ENCODE measurements at regions not wholly inside any gene's neighbourhood (a gene's known extent, or its start where the extent isn't known, plus 50 kb on each side); places are given as distances from the start of the nearest gene placed in this dataset.
A peak's percentile ranks its signal among the peaks of the same experiment; 100 is the strongest.

DNA sequence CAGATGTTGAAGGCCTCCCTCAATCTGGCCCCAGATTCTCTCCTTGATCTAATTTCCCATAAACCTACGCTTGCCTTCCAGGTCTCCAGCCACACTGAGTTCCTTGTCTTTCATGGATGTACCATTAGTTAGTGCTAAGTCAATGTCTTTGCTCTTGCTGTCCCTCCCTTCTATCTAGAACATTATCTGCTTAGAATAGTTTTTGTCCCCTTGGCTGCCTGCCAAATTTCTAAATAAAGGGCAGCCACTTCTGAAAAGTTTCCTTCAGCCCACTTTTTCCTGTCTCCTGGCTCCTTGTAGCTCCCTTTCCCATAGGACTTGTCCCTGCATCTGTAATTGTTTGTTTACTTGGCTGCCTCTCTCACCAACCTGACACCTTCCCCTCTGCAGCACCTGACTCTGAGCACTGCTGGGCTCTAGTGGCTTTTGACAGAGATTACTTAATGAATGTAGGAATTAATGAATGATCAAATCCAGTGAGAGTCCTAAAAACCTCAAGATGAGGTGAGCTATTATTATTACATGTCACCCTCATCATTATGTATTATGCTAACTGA lies 58.3 kb downstream of the CXCL12 start:
- no peak for DNase-seq (ENCODE audit: low spot score)

DNA sequence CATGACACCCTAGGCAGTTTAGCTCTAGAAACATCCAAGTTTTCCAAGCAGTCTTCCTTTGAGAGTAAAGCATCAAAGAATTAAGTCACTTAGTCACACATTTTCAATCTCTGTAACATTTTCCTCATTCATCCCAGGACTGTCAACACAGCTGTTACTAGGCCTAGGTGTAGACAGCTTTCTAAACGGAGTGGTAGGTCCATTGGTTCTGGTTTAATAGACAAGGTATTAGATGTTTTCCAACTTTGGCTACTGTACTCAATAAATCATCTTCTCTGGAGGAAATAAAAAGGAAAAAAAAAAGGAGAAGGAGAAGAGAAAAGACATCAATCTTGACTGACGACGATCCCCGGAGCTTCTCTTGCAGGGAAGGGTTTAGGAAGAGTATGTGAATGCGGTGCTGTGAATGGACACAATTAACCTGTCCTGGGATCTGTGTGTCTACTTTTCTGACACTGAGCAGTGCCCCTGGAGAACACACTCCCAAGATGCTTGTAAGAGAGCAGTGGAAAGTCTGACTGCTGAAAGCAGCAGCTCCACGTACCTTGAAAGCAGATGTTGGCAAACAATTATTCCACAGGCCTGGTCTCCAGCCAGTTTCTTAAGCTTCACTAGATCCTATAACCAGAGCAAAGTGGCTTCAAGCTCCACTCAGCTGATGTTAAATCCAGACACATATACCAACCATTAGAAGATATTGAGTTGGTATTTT lies 59.1 kb downstream of the CXCL12 start:
- DNase-seq (ENCODE audit: low spot score) = no peak

- DNase-seq (ENCODE audit: low spot score) = no peak
Observed at GRCh38 chr10:44325157-44325556, 59.7 kb downstream of the CXCL12 start.

DNA sequence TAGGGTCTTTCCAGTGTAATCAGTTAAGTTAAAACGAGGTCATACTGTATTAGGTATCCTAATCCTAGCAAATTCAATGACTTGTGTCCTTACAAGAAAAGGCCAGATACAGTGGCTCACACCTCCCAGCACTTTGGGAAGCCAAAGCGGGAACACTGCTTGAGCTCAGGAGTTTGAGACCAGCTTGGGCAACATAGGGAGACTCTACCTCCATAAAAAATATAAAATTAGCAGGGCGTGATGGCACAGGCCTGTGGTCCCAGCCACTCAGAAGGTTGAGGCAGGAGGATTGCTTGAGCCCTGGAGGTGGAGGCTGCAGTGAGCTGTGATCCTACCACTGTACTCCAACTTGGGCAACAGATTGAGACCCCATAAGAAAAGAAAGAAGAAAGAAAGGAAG lies 61.1 kb downstream of the CXCL12 start:
- no peak for DNase-seq (ENCODE audit: low spot score)

DNA sequence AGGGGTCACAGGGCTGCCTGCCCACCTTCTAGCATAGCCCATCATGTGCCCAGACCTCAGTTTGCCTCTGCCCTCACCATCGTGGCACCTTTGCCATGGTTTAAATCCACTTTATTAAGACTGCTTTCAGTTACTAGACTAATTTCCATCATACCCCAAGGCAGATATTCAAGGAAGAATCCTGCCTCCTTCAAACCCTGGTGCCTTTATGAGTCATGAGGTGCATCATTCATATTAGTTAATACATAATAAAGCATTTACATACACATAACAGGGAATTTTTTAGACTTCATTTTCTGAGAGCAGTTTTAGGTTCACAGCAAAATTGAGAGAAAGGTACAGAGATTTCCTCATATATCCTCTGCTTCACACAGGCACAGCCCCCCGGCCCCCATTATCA lies 62.8 kb downstream of the CXCL12 start:
- no peak for DNase-seq (ENCODE audit: low spot score)

- DNase-seq (ENCODE audit: low spot score) = no peak
Observed at GRCh38 chr10:44320756-44321155, 64.1 kb downstream of the CXCL12 start.

DNA sequence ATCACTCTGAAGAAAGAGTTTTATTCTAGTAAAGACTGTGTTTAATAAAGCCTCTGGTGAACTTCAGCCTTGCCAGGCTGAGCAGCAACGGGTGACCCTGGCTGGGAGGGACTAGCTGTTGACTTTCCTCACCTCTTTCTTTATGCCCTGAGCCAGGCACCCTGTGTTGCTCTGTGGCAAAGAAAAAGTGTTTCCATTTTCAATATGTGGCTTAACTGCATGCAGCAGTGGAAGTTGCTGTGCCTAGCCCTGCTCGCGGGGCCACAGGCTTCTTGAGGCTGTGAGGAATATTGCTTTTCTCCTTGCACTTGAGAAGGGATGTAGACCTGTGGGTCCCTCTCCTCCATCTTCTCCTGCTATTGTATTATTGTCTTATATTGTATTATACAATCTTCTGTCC lies 67.0 kb downstream of the CXCL12 start:
- DNase-seq (ENCODE audit: low spot score) = no peak

- DNase-seq (ENCODE audit: low spot score) = no peak
Observed at GRCh38 chr10:44316922-44317215, 68.0 kb downstream of the CXCL12 start.

DNA sequence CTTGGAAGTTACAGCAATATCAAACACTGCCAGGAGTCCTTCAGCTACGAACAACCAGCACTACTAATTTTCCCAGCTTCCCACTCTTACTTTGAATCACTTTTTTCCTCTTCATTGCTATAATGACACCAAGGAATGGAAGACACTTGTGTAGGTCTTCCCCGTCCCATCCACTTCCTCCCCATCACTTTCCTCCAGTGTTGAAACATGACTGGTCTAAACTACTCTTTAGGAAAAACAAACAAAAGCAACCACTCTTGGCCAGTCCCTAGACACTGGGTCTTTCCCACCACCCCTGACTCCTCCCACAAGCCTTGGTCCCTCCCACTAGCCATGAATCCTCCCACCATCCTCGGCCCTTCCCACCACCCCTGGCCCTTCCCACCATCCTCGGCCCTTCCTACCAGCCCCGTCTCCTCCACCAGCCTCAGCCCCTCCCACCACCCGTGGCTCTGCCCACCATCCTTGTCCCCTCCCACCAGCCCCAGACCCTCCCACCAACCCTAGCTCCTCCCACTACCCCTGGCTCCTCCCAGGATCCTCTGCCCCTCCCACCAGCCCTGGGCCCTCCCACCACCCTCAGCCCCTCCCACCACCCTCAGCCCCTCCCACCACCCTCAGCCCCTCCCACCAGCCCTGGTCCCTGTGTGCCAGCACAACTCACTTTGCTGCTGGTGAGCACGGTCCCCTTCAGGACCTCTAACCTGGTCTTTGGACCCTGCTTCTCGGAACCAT lies 68.5 kb downstream of the CXCL12 start:
- DNase-seq (ENCODE audit: low spot score) = peak; percentile 83

DNA sequence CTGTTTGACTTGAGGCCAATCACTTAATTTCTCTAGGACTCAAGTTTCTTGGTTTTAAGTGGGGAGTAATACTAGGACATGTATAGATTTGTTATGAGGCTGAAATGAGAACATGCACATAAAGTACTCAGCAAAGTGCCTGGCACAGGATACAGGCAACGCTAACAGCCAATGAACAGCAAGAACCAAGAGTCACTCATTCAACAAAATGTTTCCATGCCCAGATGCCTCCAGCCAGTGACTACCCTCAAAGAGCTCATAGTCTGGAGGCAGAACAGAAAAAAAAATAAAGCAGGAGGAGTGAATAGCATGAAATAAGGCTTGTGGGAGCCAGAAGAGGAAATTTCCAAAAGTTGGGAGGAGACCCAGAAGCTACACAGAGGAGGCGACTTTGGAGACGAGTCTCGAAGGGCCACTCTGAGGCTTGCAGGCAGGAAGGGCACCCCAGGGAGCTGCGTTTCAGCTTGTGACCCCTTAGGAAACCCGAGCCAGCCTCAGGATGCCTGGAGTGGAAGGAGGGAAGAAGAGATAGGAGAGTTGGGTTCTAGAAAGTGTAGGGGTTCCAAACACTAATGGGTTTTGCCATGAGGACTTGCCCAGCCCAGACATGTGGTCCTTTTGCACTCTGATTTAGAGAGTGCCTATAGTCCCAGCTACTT lies 70.0 kb downstream of the CXCL12 start:
- DNase-seq (ENCODE audit: low spot score) = no peak

DNA sequence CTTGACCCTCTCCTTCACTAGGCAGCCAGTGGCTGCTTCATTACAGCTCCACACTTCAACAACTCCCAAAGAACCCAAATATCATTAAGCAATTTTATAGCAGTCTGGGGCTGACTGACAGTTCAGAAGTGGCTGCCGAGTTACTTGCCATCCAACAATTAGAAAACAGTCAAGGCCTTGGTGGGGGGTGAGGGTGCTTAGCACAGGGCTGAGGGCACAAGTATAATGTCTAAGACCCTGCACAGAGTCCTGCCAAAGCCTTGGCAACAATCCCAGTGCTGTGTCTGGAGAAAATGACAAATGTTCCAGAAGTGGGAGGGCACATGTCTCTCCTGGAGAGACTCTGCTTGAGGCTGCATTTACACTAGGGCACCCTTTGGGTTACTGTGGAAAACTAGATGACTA lies 71.1 kb downstream of the CXCL12 start:
- DNase-seq (ENCODE audit: low spot score) = no peak

GRCh38 chr10:44312401-44312800 lies 72.5 kb downstream of the CXCL12 start:
- DNase-seq (ENCODE audit: low spot score) = no peak

GRCh38 chr10:44311563-44312051 lies 73.3 kb downstream of the CXCL12 start:
- no peak for DNase-seq (ENCODE audit: low spot score)

DNA sequence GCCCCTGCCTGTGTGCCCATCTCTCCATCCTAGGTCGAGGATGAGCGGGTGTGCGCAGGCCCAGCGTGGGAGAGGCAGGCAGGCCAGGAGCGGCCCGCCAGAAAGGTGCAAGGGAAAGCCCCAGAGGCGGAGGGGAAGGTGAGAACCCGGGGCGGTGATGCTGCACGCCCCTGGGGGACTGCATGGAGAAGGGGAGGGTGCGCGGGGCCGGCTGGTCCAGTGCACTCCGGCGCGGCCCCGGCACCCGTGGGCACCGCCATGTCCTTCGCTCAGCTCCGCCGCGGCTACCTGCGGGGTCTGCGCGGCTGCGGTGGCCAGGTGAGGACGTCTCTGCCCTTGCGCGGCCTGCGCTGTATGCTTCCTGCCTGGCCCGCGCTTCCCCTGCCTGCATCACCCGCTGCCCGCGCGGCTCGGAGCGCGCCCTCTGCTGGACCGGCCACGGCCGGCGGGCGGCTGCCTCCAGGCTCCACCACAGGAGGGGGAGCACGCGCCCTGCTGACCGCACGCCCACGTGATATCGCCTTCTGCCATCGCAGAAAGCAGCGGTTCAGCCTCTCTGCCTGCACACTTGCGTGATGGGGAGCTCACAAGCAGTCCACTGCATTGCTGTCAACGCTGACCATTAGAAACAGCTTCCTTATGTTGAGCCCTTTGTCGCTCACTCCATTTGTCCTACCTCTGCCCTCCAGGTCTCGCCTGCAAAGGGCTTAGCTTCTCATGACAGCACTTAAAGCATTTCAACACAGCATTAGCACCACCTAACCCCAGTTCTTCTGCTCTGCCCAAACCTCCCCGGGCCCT lies 73.9 kb downstream of the CXCL12 start:
- peak; percentile 92 for DNase-seq (ENCODE audit: low spot score)

GRCh38 chr10:44309939-44310761 lies 74.7 kb downstream of the CXCL12 start:
- DNase-seq (ENCODE audit: low spot score) = no peak

- DNase-seq (ENCODE audit: low spot score) = no peak
Observed at GRCh38 chr10:44309361-44309760, 75.5 kb downstream of the CXCL12 start.

GRCh38 chr10:44308935-44309334 lies 76.0 kb downstream of the CXCL12 start:
- no peak for DNase-seq (ENCODE audit: low spot score)

GRCh38 chr10:44307691-44308090 lies 77.2 kb downstream of the CXCL12 start:
- DNase-seq (ENCODE audit: low spot score) = no peak

GRCh38 chr10:44306762-44307161 lies 78.1 kb downstream of the CXCL12 start:
- no peak for DNase-seq (ENCODE audit: low spot score)

DNA sequence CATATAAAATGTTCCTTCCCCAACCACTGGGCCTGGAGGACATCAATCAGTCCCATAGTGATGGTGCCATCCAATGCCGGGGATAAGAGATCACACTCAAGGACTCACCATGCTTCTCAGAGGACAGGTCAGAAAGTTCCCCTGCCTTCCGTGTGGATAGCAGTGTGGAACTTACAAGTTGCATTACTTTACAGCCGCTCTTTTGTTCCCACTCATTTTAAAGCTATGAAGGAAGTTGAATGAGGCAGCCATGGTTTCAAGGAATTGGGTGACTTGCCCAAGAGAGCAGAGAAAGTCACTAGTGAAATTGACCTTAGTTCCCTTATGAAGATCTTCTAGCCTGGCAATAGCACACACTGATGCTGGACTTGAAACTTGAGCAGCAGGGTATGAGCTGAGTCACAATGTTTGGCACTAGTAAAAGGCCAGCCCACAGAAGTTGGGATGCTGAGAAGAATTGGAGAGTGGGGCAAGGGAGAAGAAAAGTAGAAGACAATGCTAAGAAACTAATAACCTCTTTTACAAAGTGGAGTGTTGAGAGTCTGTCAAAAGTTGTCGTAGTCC lies 78.7 kb downstream of the CXCL12 start:
- no peak for DNase-seq (ENCODE audit: low spot score)

Measured in iPS-NIHi11 (cell line).